GM18508 (cell line): ENCODE measurements at regions not wholly inside any gene's neighbourhood (a gene's known extent, or its start where the extent isn't known, plus 50 kb on each side); places are given as distances from the start of the nearest gene placed in this dataset.

ENCODE experiments used
- ATAC-seq: cut with Tn5 transposase; IDR thresholded peaks from one replicate; pipeline ENCODE4 v1.9.1; 2021; ENCODE audit warnings: moderate number of reproducible peaks; ENCODE audit not compliant: insufficient read depth, unreplicated experiment

- ATAC-seq: no peak
Observed at GRCh38 chr3:102265720-102266119, 169.1 kb upstream of the ZPLD1 start.

- ATAC-seq: no peak
Observed at GRCh38 chr3:102269406-102269805, 165.4 kb upstream of the ZPLD1 start.

GRCh38 chr3:102290241-102290640 is 144.6 kb upstream of the ZPLD1 start:
- ATAC-seq: no peak

GRCh38 chr3:102295756-102296155 is 139.1 kb upstream of the ZPLD1 start:
- ATAC-seq: no peak

GRCh38 chr3:102297072-102297658 is 137.7 kb upstream of the ZPLD1 start:
- no peak for ATAC-seq

- ATAC-seq: no peak
Observed at GRCh38 chr3:102299125-102299877, 135.5 kb upstream of the ZPLD1 start.

GRCh38 chr3:102301155-102301880 is 133.5 kb upstream of the ZPLD1 start:
- ATAC-seq: no peak

GRCh38 chr3:102302020-102302419 is 132.8 kb upstream of the ZPLD1 start:
- ATAC-seq: no peak

- ATAC-seq: no peak
Observed at GRCh38 chr3:102304550-102304949, 130.3 kb upstream of the ZPLD1 start.

- no peak for ATAC-seq
Observed at GRCh38 chr3:102307442-102307841, 127.4 kb upstream of the ZPLD1 start.

- ATAC-seq: no peak
Observed at GRCh38 chr3:102329066-102329465, 105.7 kb upstream of the ZPLD1 start.

GRCh38 chr3:102329561-102329960 is 105.3 kb upstream of the ZPLD1 start:
- no peak for ATAC-seq

- no peak for ATAC-seq
Observed at GRCh38 chr3:102332205-102332604, 102.6 kb upstream of the ZPLD1 start.

GRCh38 chr3:102332934-102333333 is 101.9 kb upstream of the ZPLD1 start:
- no peak for ATAC-seq

GRCh38 chr3:102336130-102336529 is 98.7 kb upstream of the ZPLD1 start:
- no peak for ATAC-seq

GRCh38 chr3:102339671-102340070 is 95.1 kb upstream of the ZPLD1 start:
- ATAC-seq: no peak

- no peak for ATAC-seq
Observed at GRCh38 chr3:102346897-102347296, 87.9 kb upstream of the ZPLD1 start.

- no peak for ATAC-seq
Observed at GRCh38 chr3:102348904-102349303, 85.9 kb upstream of the ZPLD1 start.

- ATAC-seq: no peak
Observed at GRCh38 chr3:102353148-102353547, 81.7 kb upstream of the ZPLD1 start.

GRCh38 chr3:102353805-102354204 is 81.0 kb upstream of the ZPLD1 start:
- no peak for ATAC-seq

GRCh38 chr3:102354818-102355515 is 79.8 kb upstream of the ZPLD1 start:
- no peak for ATAC-seq
